GM04503 (cell line): ENCODE measurements at regions not wholly inside any gene's neighbourhood (a gene's known extent, or its start where the extent isn't known, plus 50 kb on each side); places are given as distances from the start of the nearest gene placed in this dataset.
"Not testable (repeated sequence)": the region's sequence is repeated elsewhere in the genome, so short reads cannot be mapped to it uniquely, and the experiment has no call there.

Source experiments
- DNase-seq: peaks from one replicate; pipeline ENCODE4 v3.0.0-alpha.2; 2012; ENCODE audit warnings: low read depth

- DNase-seq, result no peak
These were observed 549.4 kb upstream of the KLF4 start for GRCh38 chr9:108039012-108039411.

- DNase-seq, result no peak
These were observed 545.9 kb upstream of the KLF4 start for GRCh38 chr9:108035487-108035886.

GRCh38 chr9:108033976-108034964, 544.7 kb upstream of the KLF4 start:
- DNase-seq, result peak; percentile 51

- not testable (repeated sequence) for DNase-seq
These were observed 542.5 kb upstream of the KLF4 start for GRCh38 chr9:108032079-108032478.

GRCh38 chr9:108031221-108031620, 541.7 kb upstream of the KLF4 start:
- not testable (repeated sequence) for DNase-seq

GRCh38 chr9:108026718-108027117, 537.1 kb upstream of the KLF4 start:
- not testable (repeated sequence) for DNase-seq

GRCh38 chr9:108024604-108025003, 535.0 kb upstream of the KLF4 start:
- DNase-seq, result no peak

GRCh38 chr9:108022246-108022935, 532.8 kb upstream of the KLF4 start:
- DNase-seq, result no peak

- DNase-seq, result no peak
These were observed 531.6 kb upstream of the KLF4 start for GRCh38 chr9:108021096-108021710.

- DNase-seq, result no peak
These were observed 530.3 kb upstream of the KLF4 start for GRCh38 chr9:108019821-108020220.

GRCh38 chr9:108017671-108018070, 528.1 kb upstream of the KLF4 start:
- no peak for DNase-seq

GRCh38 chr9:108016446-108016845, 526.9 kb upstream of the KLF4 start:
- no peak for DNase-seq

- DNase-seq, result no peak
These were observed 526.1 kb upstream of the KLF4 start for GRCh38 chr9:108015690-108016089.

GRCh38 chr9:108014353-108014752, 524.8 kb upstream of the KLF4 start:
- no peak for DNase-seq

- DNase-seq, result no peak
These were observed 523.5 kb upstream of the KLF4 start for GRCh38 chr9:108012886-108013665.

- no peak for DNase-seq
These were observed 522.8 kb upstream of the KLF4 start for GRCh38 chr9:108012405-108012804.

- no peak for DNase-seq
These were observed 514.0 kb upstream of the KLF4 start for GRCh38 chr9:108003526-108003925.

- no peak for DNase-seq
These were observed 512.9 kb upstream of the KLF4 start for GRCh38 chr9:108002371-108002956.

- DNase-seq, result no peak
These were observed 511.7 kb upstream of the KLF4 start for GRCh38 chr9:108001237-108001636.

- DNase-seq, result no peak
These were observed 510.3 kb upstream of the KLF4 start for GRCh38 chr9:107999890-108000289.

- no peak for DNase-seq
These were observed 509.4 kb upstream of the KLF4 start for GRCh38 chr9:107999011-107999410.

- no peak for DNase-seq
These were observed 505.1 kb upstream of the KLF4 start for GRCh38 chr9:107994648-107995047.
